ENCODE measurements at regions not wholly inside any gene's neighbourhood (a gene's known extent, or its start where the extent isn't known, plus 50 kb on each side); places are given as distances from the start of the nearest gene placed in this dataset.

DNA sequence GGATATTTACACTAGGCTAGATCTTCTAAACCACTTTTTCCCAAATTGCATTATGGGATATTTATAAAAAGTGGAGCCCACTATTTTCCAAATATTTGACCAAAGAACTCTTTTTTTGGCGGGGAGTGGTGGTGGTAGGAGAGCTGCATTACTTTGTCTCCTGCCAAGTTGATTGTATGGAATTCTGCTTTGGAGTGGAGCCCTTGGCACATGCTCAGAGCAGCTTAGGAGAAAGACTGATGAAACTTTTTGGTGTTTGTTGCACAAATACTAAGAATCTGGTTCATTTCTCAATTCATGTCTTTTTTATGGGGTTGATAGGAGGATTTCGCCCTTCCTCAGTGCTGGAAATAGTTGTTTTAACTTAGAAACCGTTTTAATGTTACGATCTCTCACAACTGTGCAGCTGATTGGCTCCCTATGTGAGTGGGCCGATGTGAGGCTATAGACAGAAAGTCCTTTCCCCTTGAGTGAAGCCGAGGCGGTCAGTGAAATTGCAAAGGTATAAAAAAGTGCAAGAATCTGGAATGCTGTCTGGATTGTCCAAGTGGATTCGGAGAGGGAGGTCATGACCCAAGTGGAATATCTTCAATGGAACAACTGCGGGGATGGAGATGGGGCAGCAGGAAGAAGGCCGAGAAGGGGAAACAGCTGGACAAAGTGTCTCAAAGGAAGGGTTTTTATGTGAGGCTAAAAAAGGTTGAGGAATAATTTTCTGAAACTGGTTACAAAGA is 415.9 kb downstream of the FGF9 start:
- no peak overlapping the region for H3K27ac ChIP-seq
- DNase-seq, result no peak
- intact Hi-C loops (cut with DNase I; ENCODE audit: low total_unique reads), result no loop called here

DNA sequence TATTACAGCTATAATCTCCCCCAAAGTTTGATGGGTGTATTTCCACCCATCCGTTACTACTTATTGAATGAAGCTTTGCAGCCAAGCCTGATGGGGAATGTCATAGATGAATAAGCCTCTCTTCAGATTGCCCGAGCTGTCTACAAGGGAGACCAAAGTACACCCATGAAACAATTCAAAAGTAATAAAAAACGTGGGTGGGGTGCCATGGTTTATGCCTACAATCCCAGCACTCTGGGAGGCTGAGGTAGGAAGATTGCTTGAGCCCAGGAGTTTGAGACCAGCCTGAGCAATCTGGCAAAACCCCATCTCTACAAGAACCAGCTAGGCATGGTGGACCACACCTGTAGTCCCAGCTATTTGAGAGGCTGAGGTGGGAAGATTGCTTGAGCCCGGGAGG is 419.2 kb downstream of the FGF9 start:
- Histone ChIP-seq H3K27ac (no peak overlapping the region), H3K4me1 (no peaks in the 10 kb centered on the region), H3K27me3 (no peaks in the 10 kb centered on the region), H3K36me3 (ENCODE audit: low read depth, missing control alignments) (no peaks in the 10 kb centered on the region), H3K9me3 (no peaks in the 10 kb centered on the region), H3K4me3 (no peak overlapping the region)
- TF ChIP-seq, protein P1, sequence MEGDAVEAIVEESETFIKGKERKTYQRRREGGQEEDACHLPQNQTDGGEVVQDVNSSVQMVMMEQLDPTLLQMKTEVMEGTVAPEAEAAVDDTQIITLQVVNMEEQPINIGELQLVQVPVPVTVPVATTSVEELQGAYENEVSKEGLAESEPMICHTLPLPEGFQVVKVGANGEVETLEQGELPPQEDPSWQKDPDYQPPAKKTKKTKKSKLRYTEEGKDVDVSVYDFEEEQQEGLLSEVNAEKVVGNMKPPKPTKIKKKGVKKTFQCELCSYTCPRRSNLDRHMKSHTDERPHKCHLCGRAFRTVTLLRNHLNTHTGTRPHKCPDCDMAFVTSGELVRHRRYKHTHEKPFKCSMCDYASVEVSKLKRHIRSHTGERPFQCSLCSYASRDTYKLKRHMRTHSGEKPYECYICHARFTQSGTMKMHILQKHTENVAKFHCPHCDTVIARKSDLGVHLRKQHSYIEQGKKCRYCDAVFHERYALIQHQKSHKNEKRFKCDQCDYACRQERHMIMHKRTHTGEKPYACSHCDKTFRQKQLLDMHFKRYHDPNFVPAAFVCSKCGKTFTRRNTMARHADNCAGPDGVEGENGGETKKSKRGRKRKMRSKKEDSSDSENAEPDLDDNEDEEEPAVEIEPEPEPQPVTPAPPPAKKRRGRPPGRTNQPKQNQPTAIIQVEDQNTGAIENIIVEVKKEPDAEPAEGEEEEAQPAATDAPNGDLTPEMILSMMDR (IDR thresholded peaks at IDR 0.05), result no peak
- no peak for TF ChIP-seq POLR2A (IDR thresholded peaks at IDR 0.05)
- WGBS, 2 donors, result 88% methylated on average over 4 of the region's 4 CpGs
- DNase-seq, result no peak
- intact Hi-C loops (cut with DNase I; ENCODE audit: low total_unique reads), result no loop called here

More for the DNA sequence above, 415.9 kb downstream of the FGF9 start:
- Histone ChIP-seq H3K27me3 (no peaks in the 10 kb centered on the region), H3K4me1 (no peaks in the 10 kb centered on the region), H3K9me3 (no peaks in the 10 kb centered on the region), H3K4me3 (no peak overlapping the region), H3K36me3 (ENCODE audit: low read depth, missing control alignments) (no peaks in the 10 kb centered on the region)
- TF ChIP-seq POLR2A (IDR thresholded peaks at IDR 0.05), result no peak
- TF ChIP-seq, protein P1 (IDR thresholded peaks at IDR 0.05), result no peak
- WGBS, 2 donors, result 65 to 73% methylated on average over 10 of the region's 10 CpGs

- Histone ChIP-seq H3K27ac (no peak overlapping the region), H3K9me3 (no peaks in the 10 kb centered on the region), H3K36me3 (ENCODE audit: low read depth, missing control alignments) (no peaks in the 10 kb centered on the region), H3K4me3 (no peak overlapping the region), H3K4me1 (no peaks in the 10 kb centered on the region), H3K27me3 (no peaks in the 10 kb centered on the region)
- WGBS, 2 donors, result 62 to 64% methylated on average over 10 of the region's 10 CpGs
- intact Hi-C loops (cut with DNase I; ENCODE audit: low total_unique reads), result no loop called here
- no peak for TF ChIP-seq POLR2A (IDR thresholded peaks at IDR 0.05)
- TF ChIP-seq, protein P1 (IDR thresholded peaks at IDR 0.05), result no peak
- no peak for DNase-seq
Measured at GRCh38 chr13:22091222-22091970, 420.5 kb downstream of the FGF9 start.

DNA sequence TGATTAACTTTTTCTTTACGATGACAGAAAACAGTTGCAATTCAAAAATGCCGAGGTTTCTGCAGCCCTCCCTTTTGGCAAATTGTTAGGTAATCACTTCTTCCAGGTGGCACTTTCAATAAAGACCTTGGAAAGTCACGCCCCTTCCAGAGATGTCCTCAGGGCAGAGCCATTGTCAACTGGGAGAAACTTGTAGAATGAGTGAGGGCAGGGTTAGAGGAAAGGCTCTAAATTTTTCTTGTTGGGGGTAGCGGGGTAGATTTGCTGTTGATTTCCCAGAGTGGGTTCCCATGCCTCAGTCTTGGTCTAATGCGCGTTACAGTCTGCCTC is 421.1 kb downstream of the FGF9 start:
- intact Hi-C loops (cut with DNase I; ENCODE audit: low total_unique reads), result no loop called here
- 72 to 77% methylated on average over 6 of the region's 6 CpGs for WGBS, 2 donors
- Histone ChIP-seq H3K36me3 (ENCODE audit: low read depth, missing control alignments) (no peaks in the 10 kb centered on the region), H3K27ac (no peak overlapping the region), H3K4me3 (no peak overlapping the region), H3K4me1 (no peaks in the 10 kb centered on the region), H3K27me3 (no peaks in the 10 kb centered on the region), H3K9me3 (no peaks in the 10 kb centered on the region)
- no peak for TF ChIP-seq POLR2A (IDR thresholded peaks at IDR 0.05)
- TF ChIP-seq, protein P1 (IDR thresholded peaks at IDR 0.05), result no peak
- DNase-seq, result no peak

All from testis (tissue), 2 donors.